Mesenchymal stem cell (in vitro differentiated cells and primary cell): ENCODE measurements at regions not wholly inside any gene's neighbourhood (a gene's known extent, or its start where the extent isn't known, plus 50 kb on each side); places are given as distances from the start of the nearest gene placed in this dataset.

Experiments
- DNase-seq: peaks from one replicate; pipeline ENCODE4 v3.0.0-alpha.2; 2013
- H2AFZ ChIP-seq: one replicate; pipeline ENCODE4 v1.6.1; 2013; ENCODE audit warnings: low read depth, mild to moderate bottlenecking, control low read depth, inconsistent platforms, low read length, moderate library complexity
- H2AK5ac ChIP-seq: 2 replicates; pipeline ENCODE4 v1.6.1; 2013; ENCODE audit warnings: low read length, moderate library complexity, mild to moderate bottlenecking, inconsistent platforms; ENCODE audit not compliant: severe bottlenecking
- H2BK120ac ChIP-seq: one replicate; pipeline ENCODE4 v1.6.1; 2013; ENCODE audit warnings: low read depth, mild to moderate bottlenecking, inconsistent platforms, low read length, moderate library complexity
- H2BK12ac ChIP-seq, 2 experiments: one replicate each; pipeline ENCODE4 v1.6.1; 2013; ENCODE audit warnings: inconsistent platforms in 2 of 2, low read length in 2 of 2, mild to moderate bottlenecking in 2 of 2, moderate library complexity in 2 of 2, control low read depth in 1 of 2
- H2BK15ac ChIP-seq: one replicate; pipeline ENCODE4 v1.6.1; 2013; ENCODE audit warnings: mild to moderate bottlenecking, low read depth, inconsistent platforms; ENCODE audit not compliant: poor library complexity, severe bottlenecking
- H2BK5ac ChIP-seq: 2 replicates; pipeline ENCODE4 v1.6.1; 2013; ENCODE audit warnings: low read depth, mild to moderate bottlenecking, low read length, control low read depth, inconsistent platforms; ENCODE audit not compliant: poor library complexity, severe bottlenecking
- H3K14ac ChIP-seq, 2 experiments: one replicate each; pipeline ENCODE4 v1.6.1; 2013; ENCODE audit warnings: inconsistent platforms in 2 of 2, low read length in 2 of 2, control low read depth in 1 of 2, mild to moderate bottlenecking in 1 of 2, moderate library complexity in 1 of 2
- H3K18ac ChIP-seq, 2 experiments: one replicate each; pipeline ENCODE4 v1.6.1; 2013; ENCODE audit warnings: inconsistent platforms in 2 of 2, low read length in 2 of 2, control low read depth in 1 of 2, low read depth in 1 of 2, mild to moderate bottlenecking in 1 of 2
- H3K23ac ChIP-seq, 2 experiments: one replicate each; pipeline ENCODE4 v1.6.1; 2013; ENCODE audit warnings: inconsistent platforms in 2 of 2, low read length in 2 of 2, mild to moderate bottlenecking in 2 of 2, moderate library complexity in 2 of 2, control low read depth in 1 of 2
- H3K27ac ChIP-seq: 2 replicates; pipeline ENCODE4 v1.5.1; 2013; ENCODE audit warnings: mild to moderate bottlenecking, moderate library complexity, low read length, control low read depth, inconsistent platforms; ENCODE audit not compliant: poor library complexity, severe bottlenecking
- H3K27me3 ChIP-seq, 2 experiments: 2 replicates each; pipeline versions ENCODE4 v1.6.1 to v1.7.0; 2013; ENCODE audit warnings: low read length in 2 of 2, mild to moderate bottlenecking in 2 of 2, moderate library complexity in 2 of 2, control low read depth in 1 of 2, inconsistent platforms in 1 of 2; ENCODE audit not compliant: control insufficient read depth in 1 of 2, insufficient read depth in 1 of 2
- H3K36me3 ChIP-seq, 2 experiments: 2 replicates each; pipeline versions ENCODE4 v1.6.1 to v1.7.0; 2013; ENCODE audit warnings: low read length in 2 of 2, control low read depth in 1 of 2, inconsistent platforms in 1 of 2, low read depth in 1 of 2, mild to moderate bottlenecking in 1 of 2; ENCODE audit not compliant: insufficient read depth in 2 of 2, control insufficient read depth in 1 of 2
- H3K4ac ChIP-seq, 2 experiments: one replicate each; pipeline ENCODE4 v1.6.1; 2013; ENCODE audit warnings: inconsistent platforms in 2 of 2, low read length in 2 of 2, mild to moderate bottlenecking in 2 of 2, moderate library complexity in 2 of 2, control low read depth in 1 of 2, low read depth in 1 of 2
- H3K4me1 ChIP-seq: 2 replicates; pipeline ENCODE4 v1.6.1; 2013; ENCODE audit warnings: low read depth, low read length, control low read depth; ENCODE audit not compliant: control insufficient read depth, insufficient read depth
- H3K4me2 ChIP-seq: 2 replicates; pipeline ENCODE4 v1.6.1; 2013; ENCODE audit warnings: low read length, mild to moderate bottlenecking, inconsistent platforms; ENCODE audit not compliant: poor library complexity, severe bottlenecking
- H3K4me3 ChIP-seq, 2 experiments: 2 replicates each; pipeline versions ENCODE4 v1.5.1 to v1.7.0; 2013; ENCODE audit warnings: low read length in 2 of 2, mild to moderate bottlenecking in 2 of 2, control low read depth in 1 of 2, low read depth in 1 of 2; ENCODE audit not compliant: insufficient read depth in 1 of 2
- H3K79me1 ChIP-seq: replicated peaks from 2 replicates; pipeline ENCODE4 v1.6.1; 2013; ENCODE audit warnings: mild to moderate bottlenecking, control low read depth, low read length, inconsistent platforms; ENCODE audit not compliant: poor library complexity, severe bottlenecking
- H3K9ac ChIP-seq: 2 replicates; pipeline ENCODE4 v1.7.0; 2013; ENCODE audit warnings: mild to moderate bottlenecking, low read length, moderate library complexity
- H3K9me3 ChIP-seq: 2 replicates; pipeline ENCODE4 v1.7.0; 2013; ENCODE audit warnings: mild to moderate bottlenecking, low read length; ENCODE audit not compliant: control insufficient read depth
- H4K8ac ChIP-seq: one replicate; pipeline ENCODE4 v1.6.1; 2013; ENCODE audit warnings: inconsistent platforms, mild to moderate bottlenecking, low read length, moderate library complexity
- H4K91ac ChIP-seq: one replicate; pipeline ENCODE4 v1.6.1; 2013; ENCODE audit warnings: mild to moderate bottlenecking, low read length, inconsistent platforms
- WGBS: methylation state at CpG from one replicate; pipeline ENCODE4 v1.1.7; 2013; ENCODE audit warnings: mixed read lengths; 5-methylcytosine and 5-hydroxymethylcytosine counted together

- H3K27ac ChIP-seq = no peak overlapping the region
- H3K4me1 ChIP-seq = peaks cover 11% of the 10 kb centered on the region
- H3K4ac ChIP-seq = no peak overlapping the region
- H2BK120ac ChIP-seq = no peak overlapping the region
- no peak overlapping the region for H2BK15ac ChIP-seq
- no peak overlapping the region for H2BK5ac ChIP-seq
- no peak for DNase-seq
- no peak overlapping the region for H3K4me3 ChIP-seq
- no peak overlapping the region for H3K4me2 ChIP-seq
- H3K14ac ChIP-seq = no peak overlapping the region
- H3K18ac ChIP-seq = no peak overlapping the region
- no peak overlapping the region for H2AK5ac ChIP-seq
- H3K36me3 ChIP-seq = no peaks in the 10 kb centered on the region
- H3K27me3 ChIP-seq = peaks cover 5 to 12% of the 10 kb centered on the region in 2 experiments
- H4K8ac ChIP-seq = no peak overlapping the region
- H4K91ac ChIP-seq = no peak overlapping the region
- H3K9ac ChIP-seq = no peak overlapping the region
- H3K23ac ChIP-seq = no peak overlapping the region
- no peak overlapping the region for H2AFZ ChIP-seq
- no peak overlapping the region for H2BK12ac ChIP-seq
- 93% methylated on average over 2 of the region's 2 CpGs for WGBS
- peaks cover 17% of the 10 kb centered on the region for H3K9me3 ChIP-seq
- H3K79me1 ChIP-seq = no peaks in the 10 kb centered on the region
These were observed 233.9 kb downstream of the PTTG2 start for GRCh38 chr4:38194047-38194602.

DNA sequence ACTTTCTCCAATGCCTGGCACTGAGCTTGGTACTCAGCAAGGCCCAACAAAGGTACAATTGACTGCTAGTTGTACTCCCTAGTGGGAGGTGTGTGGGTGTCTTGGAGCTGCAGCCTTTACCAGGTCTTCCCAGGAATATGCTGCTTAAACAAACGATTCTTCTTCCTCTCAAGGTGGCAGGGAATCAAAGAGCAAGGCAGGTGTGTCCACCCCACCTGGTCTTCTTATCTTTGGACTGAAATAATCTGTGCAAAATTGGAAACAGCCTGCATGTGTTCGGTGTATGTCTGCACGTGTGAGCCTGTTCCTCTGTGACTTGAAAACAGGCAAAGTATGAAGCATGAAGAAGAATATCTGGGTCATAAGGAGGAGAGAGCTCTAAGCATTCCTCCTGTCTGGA, 235.3 kb downstream of the PTTG2 start:
- WGBS = 70% methylated on average over 3 of the region's 3 CpGs
- DNase-seq = no peak

DNA sequence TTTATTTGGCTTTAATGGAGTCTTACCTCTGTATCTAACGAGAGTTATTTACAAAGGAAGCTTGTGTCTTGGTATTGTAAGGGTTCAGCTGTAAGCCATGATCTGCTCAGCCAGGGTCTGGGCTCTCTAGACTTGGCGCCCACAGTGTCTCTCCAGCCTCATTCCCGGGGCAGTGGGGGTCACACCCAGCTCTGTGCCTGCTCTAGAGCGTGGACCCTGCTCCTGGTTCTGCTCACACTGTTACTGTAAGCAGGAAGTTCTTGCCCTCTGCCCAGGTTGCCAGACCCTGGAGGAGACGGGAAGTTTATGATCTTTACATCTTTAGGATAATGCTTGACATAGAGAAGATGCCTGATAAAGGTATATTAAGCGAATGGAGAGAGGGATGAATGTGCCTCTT, 235.7 kb downstream of the PTTG2 start:
- Histone ChIP-seq H2BK120ac (no peak overlapping the region), H4K8ac (no peak overlapping the region), H3K27me3 (peaks cover 5 to 18% of the 10 kb centered on the region in 2 experiments), H2BK15ac (no peak overlapping the region), H3K4me1 (peaks cover 3% of the 10 kb centered on the region), H3K9ac (no peak overlapping the region), H2AFZ (no peak overlapping the region), H4K91ac (no peak overlapping the region), H3K4me3 (no peak overlapping the region), H2BK5ac (no peak overlapping the region), H3K18ac (no peak overlapping the region), H3K9me3 (peaks cover 17% of the 10 kb centered on the region), H3K23ac (no peak overlapping the region), H2AK5ac (no peak overlapping the region), H3K36me3 (no peaks in the 10 kb centered on the region), H3K4ac (no peak overlapping the region), H3K14ac (no peak overlapping the region), H3K79me1 (no peaks in the 10 kb centered on the region), H2BK12ac (no peak overlapping the region), H3K4me2 (no peak overlapping the region), H3K27ac (no peak overlapping the region)
- no peak for DNase-seq
- WGBS = 86% methylated on average over 6 of the region's 6 CpGs

More for the DNA sequence above, 235.3 kb downstream of the PTTG2 start:
- no peak overlapping the region for H3K18ac ChIP-seq
- H3K4me1 ChIP-seq = peaks cover 6% of the 10 kb centered on the region
- H3K27me3 ChIP-seq = peaks cover 5 to 18% of the 10 kb centered on the region in 2 experiments
- H2AFZ ChIP-seq = no peak overlapping the region
- H4K91ac ChIP-seq = no peak overlapping the region
- no peak overlapping the region for H3K4ac ChIP-seq
- no peak overlapping the region for H2BK5ac ChIP-seq
- no peak overlapping the region for H3K23ac ChIP-seq
- H2BK12ac ChIP-seq = no peak overlapping the region
- H3K9me3 ChIP-seq = peaks cover 17% of the 10 kb centered on the region
- no peak overlapping the region for H3K27ac ChIP-seq
- H2BK120ac ChIP-seq = no peak overlapping the region
- no peak overlapping the region for H3K14ac ChIP-seq
- no peak overlapping the region for H4K8ac ChIP-seq
- no peaks in the 10 kb centered on the region for H3K36me3 ChIP-seq
- H3K79me1 ChIP-seq = no peaks in the 10 kb centered on the region
- H2BK15ac ChIP-seq = no peak overlapping the region
- no peak overlapping the region for H3K4me2 ChIP-seq
- H3K9ac ChIP-seq = no peak overlapping the region
- H2AK5ac ChIP-seq = no peak overlapping the region
- no peak overlapping the region for H3K4me3 ChIP-seq

- no peak overlapping the region for H3K14ac ChIP-seq
- no peak for DNase-seq
- no peak overlapping the region for H3K4me2 ChIP-seq
- H2BK12ac ChIP-seq = no peak overlapping the region
- H4K91ac ChIP-seq = no peak overlapping the region
- H2BK120ac ChIP-seq = no peak overlapping the region
- no peaks in the 10 kb centered on the region for H3K79me1 ChIP-seq
- no peak overlapping the region for H3K9ac ChIP-seq
- no peaks in the 10 kb centered on the region for H3K4me1 ChIP-seq
- no peak overlapping the region for H3K23ac ChIP-seq
- H3K4me3 ChIP-seq = no peak overlapping the region
- H2BK5ac ChIP-seq = no peak overlapping the region
- H3K4ac ChIP-seq = no peak overlapping the region
- no peak overlapping the region for H2AK5ac ChIP-seq
- H4K8ac ChIP-seq = no peak overlapping the region
- H3K27ac ChIP-seq = no peak overlapping the region
- no peak overlapping the region for H2AFZ ChIP-seq
- H3K9me3 ChIP-seq = no peaks in the 10 kb centered on the region
- H3K18ac ChIP-seq = no peak overlapping the region
- no peak overlapping the region for H2BK15ac ChIP-seq
- H3K27me3 ChIP-seq = peaks cover 0 to 6% of the 10 kb centered on the region in 2 experiments
- no peaks in the 10 kb centered on the region for H3K36me3 ChIP-seq
- 95% methylated on average over 2 of the region's 2 CpGs for WGBS
These were observed 242.0 kb downstream of the PTTG2 start for GRCh38 chr4:38202242-38202641.
